ENCODE measurements at regions not wholly inside any gene's neighbourhood (a gene's known extent, or its start where the extent isn't known, plus 50 kb on each side); places are given as distances from the start of the nearest gene placed in this dataset.

DNA sequence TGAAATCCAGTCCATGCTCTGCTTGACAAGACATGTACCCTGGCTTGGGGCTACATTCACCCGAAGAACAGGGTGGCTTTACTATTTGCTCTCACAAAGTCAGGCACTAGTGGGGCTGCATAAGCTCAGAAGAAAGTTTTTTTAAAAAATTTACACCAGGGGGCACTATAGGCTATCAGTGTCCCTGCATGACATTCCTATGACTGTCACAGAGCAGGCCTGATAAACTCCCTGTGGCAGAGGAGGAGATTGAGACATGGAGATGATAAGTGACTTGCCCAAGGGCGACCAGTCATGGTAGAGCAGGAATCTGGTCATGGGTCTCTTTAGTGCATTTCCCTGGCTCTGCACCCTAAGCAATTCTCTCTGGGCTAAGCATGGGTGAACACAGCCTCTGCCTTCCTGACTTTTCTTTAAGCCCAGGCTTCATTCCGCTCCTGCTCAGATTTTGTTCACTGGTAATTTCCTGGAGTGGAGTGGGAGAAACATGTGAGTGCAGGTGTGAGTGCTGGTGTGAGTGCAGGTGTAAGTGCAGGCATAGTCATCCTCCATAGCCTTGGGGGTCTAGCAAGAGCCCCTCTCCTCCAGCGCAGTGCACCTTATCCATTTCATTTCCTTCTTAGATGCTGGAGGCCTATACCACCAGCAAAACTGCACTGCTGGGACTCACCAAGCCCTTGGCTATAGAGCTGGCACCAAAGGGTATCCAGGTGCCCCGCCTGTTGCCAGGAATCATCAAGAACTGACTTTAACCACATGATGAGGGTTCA, 91.6 kb downstream of the DHRS2 start:
- peak in 1 of 5 experiments; percentile 21 for TF ChIP-seq CTCF (IDR thresholded peaks at IDR 0.05 in 4 of 5, conservative IDR thresholded peaks at IDR 0.05 in 1 of 5)
- TF ChIP-seq POLR2A (IDR thresholded peaks at IDR 0.05), result no peak
